K562 (cell line): ENCODE measurements at regions not wholly inside any gene's neighbourhood (a gene's known extent, or its start where the extent isn't known, plus 50 kb on each side); places are given as distances from the start of the nearest gene placed in this dataset.

ENCODE experiments used
- ATAC-seq: fragments of 200-7000 bp; cut with Tn5 transposase; 3 replicates; pipeline ENCODE4 v1.9.1; 2020; ENCODE audit warnings: moderate library complexity
- BruUV-seq: library from RNA; stranded (reverse); fragments of 400-500 nt; replicated peaks from 2 replicates; lab custom pipeline; 2021; lab: Mats Ljungman, UMichigan
- CTCF ChIA-PET: fragments of 300-600 bp; formaldehyde crosslinking; extraction: SDS; loops from one replicate; lab custom pipeline; 2021; ENCODE audit warnings: low intra/inter-chr PET ratio; lab: Yijun Ruan, JAX
- POLR2A ChIA-PET: fragments of 300-600, 350-650 bp; sonication (Branson Sonifier 250); formaldehyde crosslinking; extraction: SDS; loops from one replicate; lab custom pipeline; 2021; ENCODE audit warnings: antibody characterized with exemption, inconsistent platforms; lab: Yijun Ruan, JAX
- DNase-seq, 4 experiments: peaks; one replicate each; pipeline versions ENCODE4 v3.0.0 to v3.0.0-alpha.2; 2011 to 2018; ENCODE audit warnings: low spot score in 3 of 4, mixed read lengths in 3 of 4; ENCODE audit errors: extremely low read depth in 1 of 4
- FAIRE-seq: peaks from 2 replicates; lab custom pipeline; 2011; peaks lifted over from hg19 to GRCh38; lab: Jason Lieb, UNC
- H2AFZ ChIP-seq: 2 replicates; pipeline ENCODE4 v1.6.0; 2011; ENCODE audit warnings: low read depth, low read length, control low read depth, inconsistent platforms
- H3K27ac ChIP-seq: fragments of 200-600 bp; 3 replicates; pipeline ENCODE4 v1.8.0; 2011; ENCODE audit warnings: low read depth, mild to moderate bottlenecking, control low read depth, inconsistent platforms, low read length, moderate library complexity, mixed read lengths; ENCODE audit errors: extremely low read depth
- H3K27me3 ChIP-seq, 2 experiments: fragments of 300-600 bp in 1 of 2; 2 replicates in 1 of 2; 3 replicates in 1 of 2; pipeline versions ENCODE4 v1.6.0 to v1.8.0; 2011; ENCODE audit warnings: inconsistent platforms in 2 of 2, low read length in 2 of 2, mild to moderate bottlenecking in 1 of 2, mixed read lengths in 1 of 2, moderate library complexity in 1 of 2; ENCODE audit not compliant: control insufficient read depth in 2 of 2, insufficient read depth in 2 of 2
- H3K36me3 ChIP-seq: fragments of 300-600 bp; 3 replicates; pipeline ENCODE4 v1.8.0; 2011; ENCODE audit warnings: mild to moderate bottlenecking, low read length, inconsistent platforms; ENCODE audit not compliant: control insufficient read depth, insufficient read depth
- H3K4me1 ChIP-seq, 2 experiments: fragments of 200-600 bp in 1 of 2; replicated peaks in 1 of 2; 2 replicates in 1 of 2; 3 replicates in 1 of 2; pipeline versions ENCODE4 v1.5.1 to v1.8.0; 2011; ENCODE audit warnings: inconsistent platforms in 2 of 2, low read length in 2 of 2, mild to moderate bottlenecking in 1 of 2, mixed read lengths in 1 of 2, moderate library complexity in 1 of 2; ENCODE audit not compliant: control insufficient read depth in 2 of 2, insufficient read depth in 2 of 2
- H3K4me2 ChIP-seq: 2 replicates; pipeline ENCODE4 v1.6.1; 2011; ENCODE audit warnings: low read length, control low read depth, inconsistent platforms, mixed read lengths; ENCODE audit not compliant: insufficient read depth
- H3K4me3 ChIP-seq: fragments of 200-600 bp; sonication (generic), shearing (Covaris generic); 2 replicates; pipeline ENCODE4 v1.5.1; 2016; ENCODE audit warnings: control low read depth, inconsistent platforms
- H3K79me2 ChIP-seq: fragments of 200-600 bp; 3 replicates; pipeline ENCODE4 v1.8.0; 2011; ENCODE audit warnings: low read length, inconsistent platforms; ENCODE audit not compliant: control insufficient read depth, insufficient read depth
- H3K9ac ChIP-seq, 2 experiments: 2 replicates each; pipeline versions ENCODE4 v1.6.0 to v1.6.1; 2011; ENCODE audit warnings: low read depth in 2 of 2, low read length in 2 of 2, control low read depth in 1 of 2, inconsistent platforms in 1 of 2, mild to moderate bottlenecking in 1 of 2, mixed read lengths in 1 of 2; ENCODE audit not compliant: insufficient read depth in 1 of 2
- H3K9me1 ChIP-seq: one replicate; pipeline ENCODE4 v1.6.0; 2011; ENCODE audit warnings: inconsistent platforms, mild to moderate bottlenecking, low read length, moderate library complexity; ENCODE audit not compliant: control insufficient read depth, insufficient read depth
- H3K9me3 ChIP-seq: replicated peaks from 2 replicates; pipeline ENCODE4 v1.5.1; 2011; ENCODE audit warnings: low read depth, low read length, inconsistent platforms; ENCODE audit not compliant: control insufficient read depth, insufficient read depth
- H4K20me1 ChIP-seq: replicated peaks from 2 replicates; pipeline ENCODE4 v1.6.1; 2011; ENCODE audit warnings: low read length, inconsistent platforms, mixed read lengths; ENCODE audit not compliant: control insufficient read depth, insufficient read depth
- CXXC5 ChIP-seq: fragments of 250-450 bp; sonication (Bioruptor Pico); IDR thresholded peaks from 2 replicates; pipeline ENCODE4 v1.8.0; 2022; ENCODE audit warnings: inconsistent platforms, mild to moderate bottlenecking, moderate library complexity
- HMGN3 ChIP-seq: IDR thresholded peaks from 2 replicates; pipeline ENCODE4 v1.6.1; 2011; ENCODE audit warnings: borderline replicate concordance, low read depth, mild to moderate bottlenecking, mixed read lengths, low read length; ENCODE audit not compliant: insufficient read length; ENCODE audit errors: extremely low read depth
- NR2C2 ChIP-seq, 2 experiments: fragments of 200-800 bp in 1 of 2; sonication (Bioruptor generic) in 1 of 2; sonication (generic) in 1 of 2; formaldehyde crosslinking in 1 of 2; IDR thresholded peaks; 2 replicates each; pipeline versions ENCODE4 v1.6.1 to v1.8.0; 2016 to 2022; ENCODE audit warnings: mild to moderate bottlenecking in 1 of 2, missing compliant biosample characterization in 1 of 2, missing genetic modification characterization in 1 of 2, missing genetic modification reagents in 1 of 2
- PHF21A ChIP-seq: fragments of 450-650 bp; IDR thresholded peaks from 2 replicates; pipeline ENCODE4 v1.6.1; 2017; ENCODE audit warnings: low read depth, borderline replicate concordance
- RAD21 ChIP-seq, 2 experiments: fragments of 250-450 bp in 1 of 2; fragments of 450-650 bp in 1 of 2; sonication (Bioruptor Pico) in 1 of 2; formaldehyde crosslinking in 1 of 2; IDR thresholded peaks in 1 of 2; conservative IDR thresholded peaks in 1 of 2; 2 replicates each; pipeline versions ENCODE4 v1.4.0 to v1.8.0; 2020 to 2022; ENCODE audit warnings: mild to moderate bottlenecking in 2 of 2, moderate library complexity in 1 of 2
- SMARCB1 ChIP-seq: IDR thresholded peaks from 2 replicates; pipeline ENCODE4 v1.6.1; 2011; ENCODE audit warnings: improper control_type of control experiment, low read depth; ENCODE audit not compliant: insufficient read length
- TBP ChIP-seq: optimal IDR thresholded peaks from 2 replicates; pipeline ENCODE3; 2011; ENCODE audit warnings: low read depth, low read length, improper control_type of control experiment
- ZNF175 ChIP-seq: fragments of 200-800 bp; sonication (Bioruptor generic); IDR thresholded peaks from 2 replicates; pipeline ENCODE4 v1.6.1; 2016; ENCODE audit warnings: low read depth, mild to moderate bottlenecking, missing genetic modification characterization, missing compliant biosample characterization
- ZNF212 ChIP-seq: fragments of 450-650 bp; formaldehyde crosslinking; IDR thresholded peaks from 2 replicates; pipeline ENCODE4 v1.4.0; 2020; ENCODE audit warnings: mild to moderate bottlenecking
- ZNF354B ChIP-seq: fragments of 250-450 bp; sonication (Bioruptor Pico); IDR thresholded peaks from 2 replicates; pipeline ENCODE4 v1.4.0; 2020
- WGBS: fragments of 100-300 bp; shearing (Covaris generic); methylation state at CpG from one replicate; pipeline ENCODE4 v1.1.6; 2016; ENCODE audit warnings: low coverage, mixed read lengths; ENCODE audit not compliant: insufficient coverage; ENCODE audit errors: missing lambda C conversion rate; 5-methylcytosine and 5-hydroxymethylcytosine counted together
- in situ Hi-C: fragments of 300-500 bp; cut with MboI; formaldehyde crosslinking; loops from 4 replicates; pipeline ENCODE4 v1.15.0; 2018; ENCODE audit warnings: inconsistent platforms, mixed read lengths
- intact Hi-C: fragments of 100-400 bp; cut with micrococcal nuclease; formaldehyde crosslinking; loops from 2 replicates; pipeline ENCODE4 v1.14.2; 2022
- TF ChIP-seq, protein P1 (sequence below): sonication (generic); IDR thresholded peaks from 2 replicates; pipeline ENCODE4 v1.6.1; 2016

DNA sequence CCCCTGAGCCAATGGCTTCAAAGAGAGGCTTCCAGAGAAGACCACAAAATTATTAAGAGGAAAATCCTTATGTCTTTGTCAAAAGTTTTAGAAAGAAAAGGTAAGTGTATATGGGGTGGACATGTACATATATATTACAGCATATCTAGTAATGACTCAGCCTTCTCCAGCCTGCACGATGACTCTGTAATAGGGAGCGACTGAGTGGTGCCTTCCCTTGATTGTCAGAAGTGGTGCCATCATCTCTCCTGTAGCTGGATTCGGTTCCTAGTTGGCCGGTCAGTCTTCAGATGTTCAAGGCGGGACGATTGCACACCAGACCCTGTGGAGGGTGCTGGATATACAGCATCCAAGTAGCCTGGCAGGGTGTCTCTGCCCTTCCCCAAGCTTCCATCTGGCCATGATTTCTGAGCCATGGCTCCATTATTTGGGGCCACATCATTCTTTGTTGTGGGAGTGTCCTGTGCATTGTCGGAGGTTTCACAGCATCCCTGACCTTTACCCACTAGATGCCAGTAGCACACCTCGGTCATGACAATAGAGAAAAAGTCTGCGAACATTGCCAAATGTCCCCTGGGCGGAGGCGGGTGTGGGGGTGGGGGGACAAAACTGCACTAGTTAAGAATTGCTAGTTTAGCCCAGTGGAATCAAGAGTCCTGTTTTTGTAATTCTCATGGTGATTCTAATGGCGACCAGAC, 206.2 kb upstream of the KAZN start (continued):
- 0 out of 4 replicates have a peak, but pooled peaks of 1 of the 2 experiments have one; percentile 20 for TF ChIP-seq RAD21 (CRISPR knock-in tag; conservative IDR thresholded peaks at IDR 0.05 in 1 of 2, IDR thresholded peaks at IDR 0.05 in 1 of 2)

DNA sequence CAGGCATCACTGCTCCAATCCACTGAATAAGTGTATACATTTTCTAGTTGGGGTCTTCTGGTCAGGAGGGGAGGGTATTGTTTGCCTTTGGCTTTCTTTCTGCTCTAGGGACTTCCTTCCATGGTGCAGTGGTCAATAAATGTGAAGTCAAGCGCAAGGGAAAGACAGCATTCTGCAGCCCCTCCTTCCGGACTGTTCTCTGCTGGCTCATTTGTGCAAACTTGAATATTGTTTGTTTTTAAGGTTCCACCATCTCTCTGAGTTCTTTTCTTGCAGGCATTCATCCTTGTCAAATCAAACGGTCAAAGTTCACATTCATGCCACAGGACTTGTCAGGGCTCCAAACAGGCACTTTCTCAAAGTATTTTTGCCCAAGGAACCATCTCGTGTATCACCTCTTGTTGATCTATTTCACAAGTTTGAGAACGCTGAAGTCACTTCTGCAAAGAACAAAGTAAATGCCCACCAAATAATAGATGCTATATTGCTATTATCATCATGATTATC, 205.6 kb upstream of the KAZN start:
- H3K9ac ChIP-seq = no peak overlapping the region
- H4K20me1 ChIP-seq = no peaks in the 10 kb centered on the region
- H3K4me3 ChIP-seq = no peak overlapping the region
- no peak overlapping the region for H3K4me2 ChIP-seq
- ChIA-PET CTCF (no interaction called here), POLR2A (interaction anchor here (0.6 kb wide), 1 partner anchor 122 kb away, joined by 3 read pairs; no protein-coding TSS in a partner anchor)
- no peaks in the 10 kb centered on the region for H3K9me3 ChIP-seq
- H3K9me1 ChIP-seq = no peaks in the 10 kb centered on the region
- no TSS peak for BruUV-seq
- H2AFZ ChIP-seq = no peak overlapping the region
- no peaks in the 10 kb centered on the region for H3K79me2 ChIP-seq
- in situ Hi-C loops = no loop called here
- no peak for ATAC-seq
- no peak for FAIRE-seq
- WGBS = 48% methylated on average over 5 of the region's 5 CpGs
- H3K27ac ChIP-seq = no peak overlapping the region
- H3K4me1 ChIP-seq = no peaks in the 10 kb centered on the region; a peak in 1 of 5 replicates
- no peaks in the 10 kb centered on the region for H3K27me3 ChIP-seq
- no peak for DNase-seq
- no peaks in the 10 kb centered on the region for H3K36me3 ChIP-seq
- intact Hi-C loops = no loop called here
- TF ChIP-seq HMGN3 (no peak), TBP (no peak), NR2C2 (CRISPR knock-in tag; IDR thresholded peaks at IDR 0.05) (no peak), NR2C2 (tag; IDR thresholded peaks at IDR 0.05) (no peak), ZNF175 (CRISPR knock-in tag) (no peak), SMARCB1 (no peak), CXXC5 (CRISPR knock-in tag) (no peak), ZNF354B (CRISPR knock-in tag) (no peak), ZNF212 (CRISPR knock-in tag) (no peak), PHF21A (no peak)
- TF ChIP-seq, protein P1, sequence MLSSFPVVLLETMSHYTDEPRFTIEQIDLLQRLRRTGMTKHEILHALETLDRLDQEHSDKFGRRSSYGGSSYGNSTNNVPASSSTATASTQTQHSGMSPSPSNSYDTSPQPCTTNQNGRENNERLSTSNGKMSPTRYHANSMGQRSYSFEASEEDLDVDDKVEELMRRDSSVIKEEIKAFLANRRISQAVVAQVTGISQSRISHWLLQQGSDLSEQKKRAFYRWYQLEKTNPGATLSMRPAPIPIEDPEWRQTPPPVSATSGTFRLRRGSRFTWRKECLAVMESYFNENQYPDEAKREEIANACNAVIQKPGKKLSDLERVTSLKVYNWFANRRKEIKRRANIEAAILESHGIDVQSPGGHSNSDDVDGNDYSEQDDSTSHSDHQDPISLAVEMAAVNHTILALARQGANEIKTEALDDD = no peak; the same call in 1 of the 2 replicates
